K562 (cell line): ENCODE measurements at regions not wholly inside any gene's neighbourhood (a gene's known extent, or its start where the extent isn't known, plus 50 kb on each side); places are given as distances from the start of the nearest gene placed in this dataset.

Source experiments
- ATAC-seq: fragments of 200-7000 bp; cut with Tn5 transposase; 3 replicates; pipeline ENCODE4 v1.9.1; 2020; ENCODE audit warnings: moderate library complexity
- BruUV-seq: library from RNA; stranded (reverse); fragments of 400-500 nt; replicated peaks from 2 replicates; lab custom pipeline; 2021; lab: Mats Ljungman, UMichigan
- CTCF ChIA-PET: fragments of 300-600 bp; formaldehyde crosslinking; extraction: SDS; loops from one replicate; lab custom pipeline; 2021; ENCODE audit warnings: low intra/inter-chr PET ratio; lab: Yijun Ruan, JAX
- POLR2A ChIA-PET: fragments of 300-600, 350-650 bp; sonication (Branson Sonifier 250); formaldehyde crosslinking; extraction: SDS; loops from one replicate; lab custom pipeline; 2021; ENCODE audit warnings: antibody characterized with exemption, inconsistent platforms; lab: Yijun Ruan, JAX
- DNase-seq, 4 experiments: peaks; one replicate each; pipeline versions ENCODE4 v3.0.0 to v3.0.0-alpha.2; 2011 to 2018; ENCODE audit warnings: low spot score in 3 of 4, mixed read lengths in 3 of 4; ENCODE audit errors: extremely low read depth in 1 of 4
- FAIRE-seq: peaks from 2 replicates; lab custom pipeline; 2011; peaks lifted over from hg19 to GRCh38; lab: Jason Lieb, UNC
- H2AFZ ChIP-seq: 2 replicates; pipeline ENCODE4 v1.6.0; 2011; ENCODE audit warnings: low read depth, low read length, control low read depth, inconsistent platforms
- H3K27ac ChIP-seq: fragments of 200-600 bp; 3 replicates; pipeline ENCODE4 v1.8.0; 2011; ENCODE audit warnings: low read depth, mild to moderate bottlenecking, control low read depth, inconsistent platforms, low read length, moderate library complexity, mixed read lengths; ENCODE audit errors: extremely low read depth
- H3K27me3 ChIP-seq, 2 experiments: fragments of 300-600 bp in 1 of 2; 2 replicates in 1 of 2; 3 replicates in 1 of 2; pipeline versions ENCODE4 v1.6.0 to v1.8.0; 2011; ENCODE audit warnings: inconsistent platforms in 2 of 2, low read length in 2 of 2, mild to moderate bottlenecking in 1 of 2, mixed read lengths in 1 of 2, moderate library complexity in 1 of 2; ENCODE audit not compliant: control insufficient read depth in 2 of 2, insufficient read depth in 2 of 2
- H3K36me3 ChIP-seq: fragments of 300-600 bp; 3 replicates; pipeline ENCODE4 v1.8.0; 2011; ENCODE audit warnings: mild to moderate bottlenecking, low read length, inconsistent platforms; ENCODE audit not compliant: control insufficient read depth, insufficient read depth
- H3K4me1 ChIP-seq, 2 experiments: fragments of 200-600 bp in 1 of 2; replicated peaks in 1 of 2; 2 replicates in 1 of 2; 3 replicates in 1 of 2; pipeline versions ENCODE4 v1.5.1 to v1.8.0; 2011; ENCODE audit warnings: inconsistent platforms in 2 of 2, low read length in 2 of 2, mild to moderate bottlenecking in 1 of 2, mixed read lengths in 1 of 2, moderate library complexity in 1 of 2; ENCODE audit not compliant: control insufficient read depth in 2 of 2, insufficient read depth in 2 of 2
- H3K4me2 ChIP-seq: 2 replicates; pipeline ENCODE4 v1.6.1; 2011; ENCODE audit warnings: low read length, control low read depth, inconsistent platforms, mixed read lengths; ENCODE audit not compliant: insufficient read depth
- H3K4me3 ChIP-seq: fragments of 200-600 bp; sonication (generic), shearing (Covaris generic); 2 replicates; pipeline ENCODE4 v1.5.1; 2016; ENCODE audit warnings: control low read depth, inconsistent platforms
- H3K79me2 ChIP-seq: fragments of 200-600 bp; 3 replicates; pipeline ENCODE4 v1.8.0; 2011; ENCODE audit warnings: low read length, inconsistent platforms; ENCODE audit not compliant: control insufficient read depth, insufficient read depth
- H3K9ac ChIP-seq, 2 experiments: 2 replicates each; pipeline versions ENCODE4 v1.6.0 to v1.6.1; 2011; ENCODE audit warnings: low read depth in 2 of 2, low read length in 2 of 2, control low read depth in 1 of 2, inconsistent platforms in 1 of 2, mild to moderate bottlenecking in 1 of 2, mixed read lengths in 1 of 2; ENCODE audit not compliant: insufficient read depth in 1 of 2
- H3K9me1 ChIP-seq: one replicate; pipeline ENCODE4 v1.6.0; 2011; ENCODE audit warnings: inconsistent platforms, mild to moderate bottlenecking, low read length, moderate library complexity; ENCODE audit not compliant: control insufficient read depth, insufficient read depth
- H3K9me3 ChIP-seq: replicated peaks from 2 replicates; pipeline ENCODE4 v1.5.1; 2011; ENCODE audit warnings: low read depth, low read length, inconsistent platforms; ENCODE audit not compliant: control insufficient read depth, insufficient read depth
- H4K20me1 ChIP-seq: replicated peaks from 2 replicates; pipeline ENCODE4 v1.6.1; 2011; ENCODE audit warnings: low read length, inconsistent platforms, mixed read lengths; ENCODE audit not compliant: control insufficient read depth, insufficient read depth
- ASH1L ChIP-seq: fragments of 450-650 bp; IDR thresholded peaks from 2 replicates; pipeline ENCODE4 v1.6.1; 2018; ENCODE audit warnings: borderline replicate concordance, mild to moderate bottlenecking, low read depth; ENCODE audit not compliant: partially characterized antibody
- CREM ChIP-seq: IDR thresholded peaks from 2 replicates; pipeline ENCODE4 v1.6.1; 2014; ENCODE audit warnings: antibody characterized with exemption, low read depth
- NFATC3 ChIP-seq: fragments of 450-650 bp; IDR thresholded peaks from 2 replicates; pipeline ENCODE4 v1.6.1; 2017; ENCODE audit warnings: mild to moderate bottlenecking
- PRMT5 ChIP-seq: sonication (generic); formaldehyde crosslinking; IDR thresholded peaks from 2 replicates; pipeline ENCODE4 v1.5.0; 2020; ENCODE audit warnings: missing genetic modification reagents
- RAD21 ChIP-seq, 2 experiments: fragments of 250-450 bp in 1 of 2; fragments of 450-650 bp in 1 of 2; sonication (Bioruptor Pico) in 1 of 2; formaldehyde crosslinking in 1 of 2; IDR thresholded peaks in 1 of 2; conservative IDR thresholded peaks in 1 of 2; 2 replicates each; pipeline versions ENCODE4 v1.4.0 to v1.8.0; 2020 to 2022; ENCODE audit warnings: mild to moderate bottlenecking in 2 of 2, moderate library complexity in 1 of 2
- TAF15 ChIP-seq: fragments of 200-400 bp; formaldehyde crosslinking; IDR thresholded peaks from 2 replicates; pipeline ENCODE4 v1.6.1; 2017; ENCODE audit warnings: mild to moderate bottlenecking, low read depth, low read length, moderate library complexity
- TBL1XR1 ChIP-seq, 2 experiments: IDR thresholded peaks; 2 replicates each; pipeline ENCODE4 v1.6.1; 2012; ENCODE audit warnings: improper control_type of control experiment in 2 of 2, low read length in 2 of 2, mild to moderate bottlenecking in 1 of 2
- ZNF224 ChIP-seq: sonication (generic); formaldehyde crosslinking; IDR thresholded peaks from 2 replicates; pipeline ENCODE4 v1.8.0; 2022; ENCODE audit warnings: mild to moderate bottlenecking, missing genetic modification reagents
- WGBS: fragments of 100-300 bp; shearing (Covaris generic); methylation state at CpG from one replicate; pipeline ENCODE4 v1.1.6; 2016; ENCODE audit warnings: low coverage, mixed read lengths; ENCODE audit not compliant: insufficient coverage; ENCODE audit errors: missing lambda C conversion rate; 5-methylcytosine and 5-hydroxymethylcytosine counted together
- in situ Hi-C: fragments of 300-500 bp; cut with MboI; formaldehyde crosslinking; loops from 4 replicates; pipeline ENCODE4 v1.15.0; 2018; ENCODE audit warnings: inconsistent platforms, mixed read lengths
- intact Hi-C: fragments of 100-400 bp; cut with micrococcal nuclease; formaldehyde crosslinking; loops from 2 replicates; pipeline ENCODE4 v1.14.2; 2022
- TF ChIP-seq, protein P1 (sequence below): fragments of 450-650 bp; formaldehyde crosslinking; IDR thresholded peaks from 2 replicates; pipeline ENCODE4 v1.4.0; 2020; ENCODE audit warnings: mild to moderate bottlenecking, moderate library complexity
- TF ChIP-seq, protein P2 (sequence below): sonication (generic); formaldehyde crosslinking; IDR thresholded peaks from 2 replicates; pipeline ENCODE4 v1.8.0; 2022; ENCODE audit warnings: missing genetic modification reagents, mild to moderate bottlenecking, borderline replicate concordance

DNA sequence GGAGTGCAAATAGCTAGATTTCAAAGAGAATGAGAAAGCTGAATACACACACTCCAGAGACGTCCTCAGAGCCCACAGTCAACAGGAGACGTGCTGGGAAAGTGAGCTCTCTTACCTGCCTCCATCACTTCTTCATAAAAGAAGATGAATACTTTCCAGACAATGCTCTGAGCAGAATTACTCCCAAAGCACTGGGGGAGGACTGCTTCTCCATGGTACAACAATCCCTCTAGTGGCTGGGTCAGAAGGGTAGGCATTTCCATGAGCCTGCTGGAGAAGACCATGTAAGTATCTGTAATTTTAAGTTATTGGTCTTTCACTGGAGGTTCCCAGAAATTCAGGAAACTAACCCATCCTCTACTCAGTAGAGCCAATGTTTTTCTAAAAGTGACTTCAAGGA is 190.3 kb downstream of the RBM43 start:
- no peak overlapping the region for H2AFZ ChIP-seq
- in situ Hi-C loops, result no loop called here
- 3% methylated on average over 2 of the region's 2 CpGs for WGBS
- no TSS peak for BruUV-seq
- no peak for FAIRE-seq
- no peak overlapping the region for H3K27ac ChIP-seq
- H3K9ac ChIP-seq, result no peak overlapping the region
- ATAC-seq, result no peak
- no peaks in the 10 kb centered on the region for H4K20me1 ChIP-seq
- H3K9me3 ChIP-seq, result no peaks in the 10 kb centered on the region
- H3K4me1 ChIP-seq, result no peaks in the 10 kb centered on the region
- H3K9me1 ChIP-seq, result no peaks in the 10 kb centered on the region
- H3K27me3 ChIP-seq, result no peaks in the 10 kb centered on the region
- H3K36me3 ChIP-seq, result no peaks in the 10 kb centered on the region
- TF ChIP-seq CREM (no peak), RAD21 (CRISPR knock-in tag; conservative IDR thresholded peaks at IDR 0.05 in 1 of 2, IDR thresholded peaks at IDR 0.05 in 1 of 2) (peak in 1 of 2 experiments; percentile 13; a peak in 1 of 4 replicates)
- no peaks in the 10 kb centered on the region for H3K79me2 ChIP-seq
- DNase-seq, result peak in 1 of 4 experiments; percentile 4
- intact Hi-C loops, result no loop called here
- CTCF ChIA-PET, result no interaction called here
- POLR2A ChIA-PET, result interaction anchor here (0.8 kb wide), 1 partner anchor 169 kb away, joined by 4 read pairs; no protein-coding TSS in a partner anchor
- no peak overlapping the region for H3K4me3 ChIP-seq
- no peak overlapping the region for H3K4me2 ChIP-seq

DNA sequence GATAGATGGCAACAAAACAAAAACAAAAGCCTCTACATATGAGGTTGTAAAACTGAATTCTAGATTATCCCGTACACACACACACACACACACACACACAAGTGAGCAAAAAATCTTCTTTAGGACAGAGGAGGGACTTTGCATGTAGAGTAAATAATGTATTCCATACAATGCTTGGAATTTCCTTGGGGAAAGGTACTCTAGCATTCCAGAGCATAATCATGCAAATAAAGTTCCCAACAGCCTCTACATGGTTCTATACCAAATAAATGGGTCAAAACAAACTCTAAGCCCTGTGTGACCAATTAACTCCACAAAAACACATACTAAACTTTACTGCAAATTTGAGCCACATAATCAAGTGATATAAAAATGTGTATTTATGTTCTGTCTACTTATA is 191.4 kb downstream of the RBM43 start:
- no TSS peak for BruUV-seq
- Histone ChIP-seq H3K4me3 (no peak overlapping the region), H3K36me3 (no peaks in the 10 kb centered on the region), H3K9ac (no peak overlapping the region), H3K9me3 (no peaks in the 10 kb centered on the region), H3K27me3 (no peaks in the 10 kb centered on the region), H3K79me2 (no peaks in the 10 kb centered on the region), H2AFZ (no peak overlapping the region), H3K4me2 (no peak overlapping the region), H3K9me1 (no peaks in the 10 kb centered on the region), H4K20me1 (no peaks in the 10 kb centered on the region), H3K27ac (no peak overlapping the region), H3K4me1 (no peaks in the 10 kb centered on the region)
- DNase-seq, result no peak
- no peak for ATAC-seq
- ChIA-PET POLR2A (interaction anchor here (0.6 kb wide), 1 partner anchor 76 kb away, joined by 3 read pairs; no protein-coding TSS in a partner anchor), CTCF (interaction anchor here (0.7 kb wide), 1 partner anchor 1473 kb away, joined by 3 read pairs; no protein-coding TSS in a partner anchor)
- FAIRE-seq, result no peak
- in situ Hi-C loops (no loop called here), intact Hi-C loops (no loop called here)
- WGBS, result 0% methylated on average over 1 of the region's 1 CpG
- no peak for TF ChIP-seq TAF15
- no peak for TF ChIP-seq PRMT5 (CRISPR knock-in tag)
- no peak for TF ChIP-seq ASH1L
- TF ChIP-seq, protein P1, sequence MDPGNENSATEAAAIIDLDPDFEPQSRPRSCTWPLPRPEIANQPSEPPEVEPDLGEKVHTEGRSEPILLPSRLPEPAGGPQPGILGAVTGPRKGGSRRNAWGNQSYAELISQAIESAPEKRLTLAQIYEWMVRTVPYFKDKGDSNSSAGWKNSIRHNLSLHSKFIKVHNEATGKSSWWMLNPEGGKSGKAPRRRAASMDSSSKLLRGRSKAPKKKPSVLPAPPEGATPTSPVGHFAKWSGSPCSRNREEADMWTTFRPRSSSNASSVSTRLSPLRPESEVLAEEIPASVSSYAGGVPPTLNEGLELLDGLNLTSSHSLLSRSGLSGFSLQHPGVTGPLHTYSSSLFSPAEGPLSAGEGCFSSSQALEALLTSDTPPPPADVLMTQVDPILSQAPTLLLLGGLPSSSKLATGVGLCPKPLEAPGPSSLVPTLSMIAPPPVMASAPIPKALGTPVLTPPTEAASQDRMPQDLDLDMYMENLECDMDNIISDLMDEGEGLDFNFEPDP (CRISPR knock-in tag), result no peak
- no peak for TF ChIP-seq ZNF224 (CRISPR knock-in tag)
- TF ChIP-seq TBL1XR1 (IDR thresholded peaks at IDR 0.05; ENCODE audit: low read length in 2 of 2), result no peak
- TF ChIP-seq, protein P2, sequence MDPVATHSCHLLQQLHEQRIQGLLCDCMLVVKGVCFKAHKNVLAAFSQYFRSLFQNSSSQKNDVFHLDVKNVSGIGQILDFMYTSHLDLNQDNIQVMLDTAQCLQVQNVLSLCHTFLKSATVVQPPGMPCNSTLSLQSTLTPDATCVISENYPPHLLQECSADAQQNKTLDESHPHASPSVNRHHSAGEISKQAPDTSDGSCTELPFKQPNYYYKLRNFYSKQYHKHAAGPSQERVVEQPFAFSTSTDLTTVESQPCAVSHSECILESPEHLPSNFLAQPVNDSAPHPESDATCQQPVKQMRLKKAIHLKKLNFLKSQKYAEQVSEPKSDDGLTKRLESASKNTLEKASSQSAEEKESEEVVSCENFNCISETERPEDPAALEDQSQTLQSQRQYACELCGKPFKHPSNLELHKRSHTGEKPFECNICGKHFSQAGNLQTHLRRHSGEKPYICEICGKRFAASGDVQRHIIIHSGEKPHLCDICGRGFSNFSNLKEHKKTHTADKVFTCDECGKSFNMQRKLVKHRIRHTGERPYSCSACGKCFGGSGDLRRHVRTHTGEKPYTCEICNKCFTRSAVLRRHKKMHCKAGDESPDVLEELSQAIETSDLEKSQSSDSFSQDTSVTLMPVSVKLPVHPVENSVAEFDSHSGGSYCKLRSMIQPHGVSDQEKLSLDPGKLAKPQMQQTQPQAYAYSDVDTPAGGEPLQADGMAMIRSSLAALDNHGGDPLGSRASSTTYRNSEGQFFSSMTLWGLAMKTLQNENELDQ (CRISPR knock-in tag), result no peak
- TF ChIP-seq NFATC3, result no peak
